ENCODE measurements at regions not wholly inside any gene's neighbourhood (a gene's known extent, or its start where the extent isn't known, plus 50 kb on each side); places are given as distances from the start of the nearest gene placed in this dataset.

DNA sequence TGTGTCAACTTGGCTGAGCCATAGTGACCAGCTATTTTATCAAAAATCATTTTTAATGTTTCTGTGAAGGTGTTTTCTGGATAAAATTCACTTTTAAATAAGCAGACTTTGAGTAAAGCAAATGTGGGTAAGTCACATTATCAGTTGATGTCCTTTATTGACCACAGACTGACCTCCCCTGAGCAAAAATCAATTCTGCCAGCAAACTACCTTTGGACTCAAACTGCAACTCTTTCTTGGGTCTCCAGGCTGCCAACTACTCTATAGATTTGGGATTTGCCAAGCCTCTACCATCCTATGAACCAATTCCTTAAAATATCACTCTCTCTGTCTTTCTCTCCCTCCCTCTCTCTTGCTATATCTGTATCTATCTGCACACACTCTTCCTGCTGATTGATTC is 1571.7 kb upstream of the NUDT12 start:
- DNase-seq (ENCODE audit: low read depth, low spot score): no peak
- ChIA-PET POLR2A (no interaction called here), CTCF (no interaction called here)
- intact Hi-C loops (cut with micrococcal nuclease): no loop called here
- no peak for FAIRE-seq
- no peak overlapping the region for H3K4me2 ChIP-seq (ENCODE audit: insufficient read depth, low read length)
- H3K79me2 ChIP-seq (ENCODE audit: control insufficient read depth, insufficient read depth, low read length): no peaks in the 10 kb centered on the region
- H3K4me1 ChIP-seq (ENCODE audit: control insufficient read depth, extremely low read depth, insufficient read depth, low read length): no peaks in the 10 kb centered on the region
- no peak overlapping the region for H2AFZ ChIP-seq (ENCODE audit: low read depth, low read length)
- BruUV-seq (replicated peaks): no TSS peak
- H3K4me3 ChIP-seq (replicated peaks in 1 of 3; ENCODE audit: insufficient read depth in 1 of 3, low read depth in 1 of 3, low read length in 3 of 3): no peak overlapping the region
- no peak overlapping the region for H3K9ac ChIP-seq (replicated peaks; ENCODE audit: extremely low read depth, insufficient read depth, low read length)
- H3K9me3 ChIP-seq (replicated peaks; ENCODE audit: control insufficient read depth, insufficient read depth, low read length): no peaks in the 10 kb centered on the region
- no peaks in the 10 kb centered on the region for H4K20me1 ChIP-seq (replicated peaks; ENCODE audit: control insufficient read depth, extremely low read depth, insufficient read depth, low read length)
- no peak for TF ChIP-seq MYC (IDR thresholded peaks at IDR 0.05; ENCODE audit: low read depth, low read length)
- TF ChIP-seq, protein P1, sequence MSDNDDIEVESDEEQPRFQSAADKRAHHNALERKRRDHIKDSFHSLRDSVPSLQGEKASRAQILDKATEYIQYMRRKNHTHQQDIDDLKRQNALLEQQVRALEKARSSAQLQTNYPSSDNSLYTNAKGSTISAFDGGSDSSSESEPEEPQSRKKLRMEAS (IDR thresholded peaks at IDR 0.05; ENCODE audit: insufficient read depth, insufficient read length): no peak
- TF ChIP-seq GATA2 (IDR thresholded peaks at IDR 0.05; ENCODE audit: insufficient read depth, insufficient read length, low read depth, low read length): no peak
- TF ChIP-seq, protein P2, sequence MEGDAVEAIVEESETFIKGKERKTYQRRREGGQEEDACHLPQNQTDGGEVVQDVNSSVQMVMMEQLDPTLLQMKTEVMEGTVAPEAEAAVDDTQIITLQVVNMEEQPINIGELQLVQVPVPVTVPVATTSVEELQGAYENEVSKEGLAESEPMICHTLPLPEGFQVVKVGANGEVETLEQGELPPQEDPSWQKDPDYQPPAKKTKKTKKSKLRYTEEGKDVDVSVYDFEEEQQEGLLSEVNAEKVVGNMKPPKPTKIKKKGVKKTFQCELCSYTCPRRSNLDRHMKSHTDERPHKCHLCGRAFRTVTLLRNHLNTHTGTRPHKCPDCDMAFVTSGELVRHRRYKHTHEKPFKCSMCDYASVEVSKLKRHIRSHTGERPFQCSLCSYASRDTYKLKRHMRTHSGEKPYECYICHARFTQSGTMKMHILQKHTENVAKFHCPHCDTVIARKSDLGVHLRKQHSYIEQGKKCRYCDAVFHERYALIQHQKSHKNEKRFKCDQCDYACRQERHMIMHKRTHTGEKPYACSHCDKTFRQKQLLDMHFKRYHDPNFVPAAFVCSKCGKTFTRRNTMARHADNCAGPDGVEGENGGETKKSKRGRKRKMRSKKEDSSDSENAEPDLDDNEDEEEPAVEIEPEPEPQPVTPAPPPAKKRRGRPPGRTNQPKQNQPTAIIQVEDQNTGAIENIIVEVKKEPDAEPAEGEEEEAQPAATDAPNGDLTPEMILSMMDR (IDR thresholded peaks at IDR 0.05; ENCODE audit: extremely low read depth in 1 of 2, insufficient read depth in 1 of 2, low read depth in 1 of 2, low read length in 2 of 2): no peak
- no peak for TF ChIP-seq EZH2 (IDR thresholded peaks at IDR 0.05; ENCODE audit: borderline replicate concordance, low read depth, low read length, severe bottlenecking)
- no peak for TF ChIP-seq POLR2A (IDR thresholded peaks at IDR 0.05; ENCODE audit: low read depth, low read length)
- dilution Hi-C loops (cut with MboI; ENCODE audit: extremely low pct_ligation_motif_present, low sequenced_read_pairs): no loop called here
- H3K36me3 ChIP-seq (ENCODE audit: control insufficient read depth in 2 of 2, extremely low read depth in 1 of 2, insufficient read depth in 2 of 2, low read length in 2 of 2): no peaks in the 10 kb centered on the region
- no peak overlapping the region for H3K27ac ChIP-seq (ENCODE audit: insufficient read depth, low read depth, low read length)
- H3K9me1 ChIP-seq (replicated peaks; ENCODE audit: control insufficient read depth, extremely low read depth, insufficient read depth, low read length): no peaks in the 10 kb centered on the region
- no peaks in the 10 kb centered on the region for H3K27me3 ChIP-seq (ENCODE audit: control insufficient read depth in 2 of 2, insufficient read depth in 2 of 2, low read length in 2 of 2)

DNA sequence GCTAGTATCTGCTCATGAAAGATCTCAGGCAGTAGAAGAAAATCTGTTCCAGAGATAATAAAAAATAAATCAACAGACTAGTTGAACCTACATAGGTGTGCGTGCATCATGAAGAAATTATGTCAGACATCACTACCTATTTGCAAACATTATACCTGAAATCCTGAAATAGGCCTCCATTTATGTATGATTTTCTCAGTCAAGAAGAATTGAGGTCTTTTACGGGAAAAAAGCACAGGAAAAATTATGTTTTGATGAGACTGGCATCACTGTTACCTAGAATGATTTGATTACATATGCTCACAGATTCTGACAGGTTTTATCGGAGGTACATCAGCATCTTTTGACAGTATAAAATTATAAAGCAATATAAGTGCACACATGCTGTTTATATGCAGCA is 1570.5 kb upstream of the NUDT12 start:
- ChIA-PET POLR2A (no interaction called here), CTCF (no interaction called here)
- TF ChIP-seq POLR2A (IDR thresholded peaks at IDR 0.05; ENCODE audit: low read depth, low read length): no peak
- TF ChIP-seq, protein P2 (IDR thresholded peaks at IDR 0.05; ENCODE audit: extremely low read depth in 1 of 2, insufficient read depth in 1 of 2, low read depth in 1 of 2, low read length in 2 of 2): no peak
- no peak for TF ChIP-seq JUN (IDR thresholded peaks at IDR 0.05; ENCODE audit: borderline replicate concordance, insufficient read depth, insufficient read length, low read depth)
- no peak for TF ChIP-seq EZH2 (IDR thresholded peaks at IDR 0.05; ENCODE audit: borderline replicate concordance, low read depth, low read length, severe bottlenecking)
- TF ChIP-seq, protein P1 (IDR thresholded peaks at IDR 0.05; ENCODE audit: insufficient read depth, insufficient read length): no peak
- no peak for TF ChIP-seq POLR2AphosphoS5 (IDR thresholded peaks at IDR 0.05; ENCODE audit: insufficient read depth, low read depth, low read length)
- no peak for TF ChIP-seq GATA2 (IDR thresholded peaks at IDR 0.05; ENCODE audit: insufficient read depth, insufficient read length, low read depth, low read length)
- no peak for TF ChIP-seq MYC (IDR thresholded peaks at IDR 0.05; ENCODE audit: low read depth, low read length)
- no peak for TF ChIP-seq FOS (IDR thresholded peaks at IDR 0.05; ENCODE audit: borderline replicate concordance, insufficient read depth, low read length)
- DNase-seq (ENCODE audit: low read depth, low spot score) (no peak), FAIRE-seq (no peak)
- Histone ChIP-seq H3K79me2 (ENCODE audit: control insufficient read depth, insufficient read depth, low read length) (no peaks in the 10 kb centered on the region), H2AFZ (ENCODE audit: low read depth, low read length) (no peak overlapping the region), H3K9me1 (replicated peaks; ENCODE audit: control insufficient read depth, extremely low read depth, insufficient read depth, low read length) (no peaks in the 10 kb centered on the region), H3K9me3 (replicated peaks; ENCODE audit: control insufficient read depth, insufficient read depth, low read length) (no peaks in the 10 kb centered on the region), H3K36me3 (ENCODE audit: control insufficient read depth in 2 of 2, extremely low read depth in 1 of 2, insufficient read depth in 2 of 2, low read length in 2 of 2) (no peaks in the 10 kb centered on the region), H4K20me1 (replicated peaks; ENCODE audit: control insufficient read depth, extremely low read depth, insufficient read depth, low read length) (no peaks in the 10 kb centered on the region), H3K9ac (replicated peaks; ENCODE audit: extremely low read depth, insufficient read depth, low read length) (no peak overlapping the region), H3K4me1 (ENCODE audit: control insufficient read depth, extremely low read depth, insufficient read depth, low read length) (no peaks in the 10 kb centered on the region), H3K4me2 (ENCODE audit: insufficient read depth, low read length) (no peak overlapping the region), H3K27ac (ENCODE audit: insufficient read depth, low read depth, low read length) (no peak overlapping the region), H3K27me3 (ENCODE audit: control insufficient read depth in 2 of 2, insufficient read depth in 2 of 2, low read length in 2 of 2) (no peaks in the 10 kb centered on the region), H3K4me3 (replicated peaks in 1 of 3; ENCODE audit: insufficient read depth in 1 of 3, low read depth in 1 of 3, low read length in 3 of 3) (no peak overlapping the region)
- dilution Hi-C loops (cut with MboI; ENCODE audit: extremely low pct_ligation_motif_present, low sequenced_read_pairs) (no loop called here), intact Hi-C loops (cut with micrococcal nuclease) (no loop called here)
- no TSS peak for BruUV-seq (replicated peaks)

All from endothelial cell of umbilical vein (primary cell).